ENCODE measurements at regions not wholly inside any gene's neighbourhood (a gene's known extent, or its start where the extent isn't known, plus 50 kb on each side); places are given as distances from the start of the nearest gene placed in this dataset.

- Mint-ChIP-seq H3K4me1 (no peaks in the 10 kb centered on the region), H3K9me3 (no peaks in the 10 kb centered on the region), H3K27me3 (ENCODE audit: low read depth in 3 of 3) (peaks cover 6 to 9% (median 6%) of the 10 kb centered on the region in 3 donors), H3K27ac (no peak overlapping the region), H3K4me3 (no peak overlapping the region), H3K36me3 (no peaks in the 10 kb centered on the region)
- DNase-seq = no peak
Measured at GRCh38 chr9:105057551-105057950, 129.6 kb upstream of the ABCA1 start.

- Mint-ChIP-seq H3K27ac (no peak overlapping the region), H3K4me1 (no peaks in the 10 kb centered on the region), H3K27me3 (ENCODE audit: low read depth in 3 of 3) (peaks cover 6 to 12% (median 7%) of the 10 kb centered on the region in 3 donors), H3K36me3 (no peaks in the 10 kb centered on the region), H3K9me3 (no peaks in the 10 kb centered on the region), H3K4me3 (no peak overlapping the region)
- DNase-seq = no peak
Measured at GRCh38 chr9:105059252-105059651, 131.3 kb upstream of the ABCA1 start.

- H3K27ac Mint-ChIP-seq = peak overlapping the region in 1 of 6 donors; percentile 14
- H3K4me3 Mint-ChIP-seq = no peak overlapping the region
- DNase-seq = no peak
- no peaks in the 10 kb centered on the region for H3K9me3 Mint-ChIP-seq
- peaks cover 4 to 6% of the 10 kb centered on the region in 2 donors for H3K4me1 Mint-ChIP-seq
- no peaks in the 10 kb centered on the region for H3K36me3 Mint-ChIP-seq
- peaks cover 4 to 18% (median 14%) of the 10 kb centered on the region in 3 donors for H3K27me3 Mint-ChIP-seq (ENCODE audit: low read depth in 3 of 3)
Measured at GRCh38 chr9:105062222-105062855, 134.4 kb upstream of the ABCA1 start.

GRCh38 chr9:105064248-105065097 lies 136.5 kb upstream of the ABCA1 start:
- Mint-ChIP-seq H3K4me3 (no peak overlapping the region), H3K9me3 (no peaks in the 10 kb centered on the region), H3K36me3 (no peaks in the 10 kb centered on the region), H3K4me1 (peaks cover 4 to 6% of the 10 kb centered on the region in 2 donors), H3K27me3 (ENCODE audit: low read depth in 3 of 3) (peaks cover 4 to 18% (median 9%) of the 10 kb centered on the region in 3 donors), H3K27ac (no peak overlapping the region)
- no peak for DNase-seq

- H3K4me1 Mint-ChIP-seq = peaks cover 4 to 6% of the 10 kb centered on the region in 2 donors
- H3K27ac Mint-ChIP-seq = no peak overlapping the region
- H3K27me3 Mint-ChIP-seq (ENCODE audit: low read depth in 3 of 3) = peaks cover 0 to 18% (median 9%) of the 10 kb centered on the region in 3 donors
- DNase-seq = no peak
- H3K4me3 Mint-ChIP-seq = no peak overlapping the region
- H3K9me3 Mint-ChIP-seq = no peaks in the 10 kb centered on the region
- H3K36me3 Mint-ChIP-seq = no peaks in the 10 kb centered on the region
Measured at GRCh38 chr9:105065098-105066088, 137.4 kb upstream of the ABCA1 start.

- peaks cover 4 to 6% of the 10 kb centered on the region in 2 donors for H3K4me1 Mint-ChIP-seq
- no peak overlapping the region for H3K27ac Mint-ChIP-seq
- H3K9me3 Mint-ChIP-seq = no peaks in the 10 kb centered on the region
- peaks cover 0 to 16% (median 8%) of the 10 kb centered on the region in 3 donors for H3K27me3 Mint-ChIP-seq (ENCODE audit: low read depth in 3 of 3)
- H3K4me3 Mint-ChIP-seq = no peak overlapping the region
- no peaks in the 10 kb centered on the region for H3K36me3 Mint-ChIP-seq
- no peak for DNase-seq
Measured at GRCh38 chr9:105066275-105066865, 138.4 kb upstream of the ABCA1 start.

GRCh38 chr9:105067895-105068580 lies 140.1 kb upstream of the ABCA1 start:
- Mint-ChIP-seq H3K4me1 (peaks cover 4 to 6% of the 10 kb centered on the region in 2 donors), H3K27me3 (ENCODE audit: low read depth in 3 of 3) (peaks cover 0 to 16% (median 7%) of the 10 kb centered on the region in 3 donors), H3K36me3 (no peaks in the 10 kb centered on the region), H3K4me3 (no peak overlapping the region), H3K27ac (no peak overlapping the region), H3K9me3 (no peaks in the 10 kb centered on the region)
- no peak for DNase-seq

- H3K27me3 Mint-ChIP-seq (ENCODE audit: low read depth in 3 of 3) = peaks cover 0 to 16% (median 2%) of the 10 kb centered on the region in 3 donors
- no peak overlapping the region for H3K4me3 Mint-ChIP-seq
- no peaks in the 10 kb centered on the region for H3K36me3 Mint-ChIP-seq
- H3K9me3 Mint-ChIP-seq = no peaks in the 10 kb centered on the region
- no peak overlapping the region for H3K27ac Mint-ChIP-seq
- no peak for DNase-seq
- peaks cover 4 to 6% of the 10 kb centered on the region in 2 donors for H3K4me1 Mint-ChIP-seq
Measured at GRCh38 chr9:105069285-105069684, 141.3 kb upstream of the ABCA1 start.

GRCh38 chr9:105069696-105070095 lies 141.7 kb upstream of the ABCA1 start:
- Mint-ChIP-seq H3K9me3 (no peaks in the 10 kb centered on the region), H3K4me1 (peaks cover 4 to 6% of the 10 kb centered on the region in 2 donors), H3K27ac (no peak overlapping the region), H3K4me3 (no peak overlapping the region), H3K36me3 (no peaks in the 10 kb centered on the region), H3K27me3 (ENCODE audit: low read depth in 3 of 3) (peaks cover 0 to 15% (median 2%) of the 10 kb centered on the region in 3 donors)
- DNase-seq = no peak

GRCh38 chr9:105070176-105070575 lies 142.2 kb upstream of the ABCA1 start:
- no peaks in the 10 kb centered on the region for H3K36me3 Mint-ChIP-seq
- no peak for DNase-seq
- no peak overlapping the region for H3K27ac Mint-ChIP-seq
- H3K9me3 Mint-ChIP-seq = no peaks in the 10 kb centered on the region
- no peak overlapping the region for H3K4me3 Mint-ChIP-seq
- H3K4me1 Mint-ChIP-seq = peaks cover 4 to 6% of the 10 kb centered on the region in 2 donors
- H3K27me3 Mint-ChIP-seq (ENCODE audit: low read depth in 3 of 3) = peaks cover 0 to 10% (median 2%) of the 10 kb centered on the region in 3 donors

GRCh38 chr9:105072476-105072875 lies 144.5 kb upstream of the ABCA1 start:
- Mint-ChIP-seq H3K9me3 (no peaks in the 10 kb centered on the region), H3K27ac (no peak overlapping the region), H3K27me3 (ENCODE audit: low read depth in 3 of 3) (peaks cover 0 to 4% (median 4%) of the 10 kb centered on the region in 3 donors), H3K4me1 (no peaks in the 10 kb centered on the region), H3K36me3 (no peaks in the 10 kb centered on the region), H3K4me3 (no peak overlapping the region)
- DNase-seq = no peak

- Mint-ChIP-seq H3K4me1 (no peaks in the 10 kb centered on the region), H3K27me3 (ENCODE audit: low read depth in 3 of 3) (peaks cover 0 to 4% (median 4%) of the 10 kb centered on the region in 3 donors), H3K27ac (no peak overlapping the region), H3K36me3 (no peaks in the 10 kb centered on the region), H3K4me3 (no peak overlapping the region), H3K9me3 (no peaks in the 10 kb centered on the region)
- no peak for DNase-seq
Measured at GRCh38 chr9:105073147-105073546, 145.2 kb upstream of the ABCA1 start.

GRCh38 chr9:105074491-105074890 lies 146.5 kb upstream of the ABCA1 start:
- H3K27ac Mint-ChIP-seq = no peak overlapping the region
- H3K27me3 Mint-ChIP-seq (ENCODE audit: low read depth in 3 of 3) = peaks cover 0 to 4% (median 0%) of the 10 kb centered on the region in 3 donors
- H3K4me1 Mint-ChIP-seq = no peaks in the 10 kb centered on the region
- H3K4me3 Mint-ChIP-seq = no peak overlapping the region
- H3K36me3 Mint-ChIP-seq = no peaks in the 10 kb centered on the region
- DNase-seq = no peak
- no peaks in the 10 kb centered on the region for H3K9me3 Mint-ChIP-seq

Measured in immature natural killer cell (primary cell).